HG02588 (cell line): ENCODE measurements at regions not wholly inside any gene's neighbourhood (a gene's known extent, or its start where the extent isn't known, plus 50 kb on each side); places are given as distances from the start of the nearest gene placed in this dataset.

Experiments used
- ATAC-seq: cut with Tn5 transposase; IDR thresholded peaks from one replicate; pipeline ENCODE4 v1.9.1; 2021; ENCODE audit warnings: mild to moderate bottlenecking, moderate library complexity; ENCODE audit not compliant: unreplicated experiment

DNA sequence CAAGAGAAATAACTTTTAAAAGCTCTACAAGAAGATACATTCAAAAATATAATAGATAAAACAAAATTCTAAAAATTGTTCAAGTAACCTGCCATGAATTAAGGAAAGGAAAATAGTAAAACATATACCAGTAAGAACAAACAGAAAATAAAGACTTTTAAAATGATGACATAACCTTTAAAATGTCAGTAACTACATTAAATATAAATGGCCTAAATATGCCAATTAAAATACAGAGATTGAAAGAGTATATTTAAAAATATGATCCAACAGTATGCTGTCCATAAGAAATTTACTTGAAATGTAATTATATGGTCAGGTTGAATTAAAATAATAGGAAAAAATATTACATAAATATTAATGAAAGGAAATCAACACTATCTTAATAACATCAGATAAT, 911.7 kb upstream of the POU3F3 start:
- ATAC-seq, result no peak

DNA sequence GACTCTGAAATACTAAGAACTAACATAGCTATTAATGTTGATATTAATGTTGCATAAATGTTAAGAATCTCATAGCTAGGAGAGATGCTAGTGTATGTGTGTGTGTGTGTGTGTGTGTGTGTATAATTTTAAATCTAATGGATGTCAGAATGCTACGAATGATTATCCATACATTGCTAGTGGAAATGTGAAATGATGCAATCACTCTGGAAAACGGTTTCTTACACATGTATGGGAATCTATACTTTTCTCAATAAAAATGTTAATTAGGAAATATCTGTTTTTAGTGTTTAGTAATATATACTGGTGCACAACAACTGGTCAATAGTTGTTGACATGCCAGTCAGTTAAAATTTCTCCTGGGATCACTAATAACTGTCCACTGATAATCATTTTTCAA, 908.8 kb upstream of the POU3F3 start:
- ATAC-seq, result no peak

DNA sequence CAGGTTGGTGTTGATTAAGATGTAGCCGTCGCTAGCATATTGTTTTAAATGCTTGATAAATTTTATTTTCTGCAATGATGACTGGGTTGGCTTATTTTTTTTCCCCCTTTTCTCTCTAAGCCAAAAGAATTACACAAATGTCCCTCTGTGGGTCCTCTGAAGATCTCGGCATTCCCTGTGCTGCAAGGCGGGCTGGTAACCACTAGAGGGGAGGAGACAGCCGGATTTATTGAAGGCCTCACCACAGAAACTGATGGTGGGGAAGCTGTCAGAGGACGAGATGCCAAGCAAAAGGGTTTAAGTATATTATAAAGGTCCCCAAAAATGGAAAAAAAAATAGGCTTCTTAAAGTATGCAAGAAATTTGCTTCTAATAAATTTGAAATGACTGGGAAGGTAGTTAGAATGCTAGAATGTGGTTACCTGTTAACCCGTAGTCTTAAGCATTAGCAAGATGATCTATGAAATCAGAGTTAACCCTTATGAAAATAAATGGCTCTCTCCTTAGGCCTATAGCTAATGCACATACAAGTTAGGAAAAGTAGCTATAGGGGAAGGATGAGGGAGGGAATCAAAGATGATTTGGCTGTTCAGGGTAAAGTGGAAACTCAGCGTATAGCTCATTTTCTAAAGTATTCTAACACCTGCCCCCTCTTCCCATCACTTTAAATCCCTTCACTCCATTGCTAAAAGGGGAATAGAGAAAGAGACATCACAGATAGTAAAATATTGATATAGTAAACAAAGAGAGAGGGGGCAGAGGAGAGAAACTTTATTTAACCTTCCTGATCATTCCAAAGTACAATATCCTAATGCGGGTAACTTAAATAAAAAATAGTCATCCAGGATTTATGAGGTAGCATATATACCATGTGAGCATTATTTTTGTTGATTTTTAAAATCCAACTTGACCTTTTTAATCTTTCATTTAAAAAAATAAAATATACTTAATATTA, 894.5 kb upstream of the POU3F3 start:
- no peak for ATAC-seq

DNA sequence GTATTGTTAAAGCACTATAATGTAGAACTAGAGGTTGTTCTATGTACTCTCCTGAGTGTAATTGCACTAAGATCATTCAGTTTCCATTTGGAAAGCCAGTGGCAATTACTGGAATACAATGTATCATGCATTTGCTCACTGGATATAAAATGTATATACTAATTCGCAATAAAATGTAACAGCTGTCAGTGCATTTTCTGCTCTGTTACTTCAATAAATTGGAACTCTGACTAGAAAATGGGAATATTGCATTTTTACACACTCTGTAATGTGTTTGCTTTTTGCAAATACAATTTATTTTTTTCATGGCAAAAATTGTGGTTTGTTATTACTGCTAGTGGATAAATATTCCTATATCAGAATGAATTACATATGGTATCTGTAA, 893.8 kb upstream of the POU3F3 start:
- ATAC-seq, result no peak

DNA sequence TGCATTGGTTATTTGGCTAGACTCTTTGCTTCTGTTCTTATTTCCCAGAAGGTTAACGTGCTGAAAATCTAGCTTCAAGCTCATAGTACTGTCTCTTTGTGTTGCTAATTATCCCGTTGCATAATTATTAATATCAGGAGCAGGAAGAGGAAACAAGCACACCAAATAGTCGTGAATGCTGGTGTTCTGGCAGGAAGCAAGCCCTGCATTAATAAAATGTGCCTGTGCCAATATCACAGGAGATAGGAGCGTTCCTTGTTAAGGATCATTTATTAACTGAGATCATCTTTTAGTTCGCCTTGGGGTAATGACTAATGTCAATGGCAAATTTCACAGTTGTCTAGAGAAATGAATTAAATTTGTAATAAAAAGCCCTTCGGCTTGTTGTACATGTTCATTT, 893.0 kb upstream of the POU3F3 start:
- no peak for ATAC-seq

DNA sequence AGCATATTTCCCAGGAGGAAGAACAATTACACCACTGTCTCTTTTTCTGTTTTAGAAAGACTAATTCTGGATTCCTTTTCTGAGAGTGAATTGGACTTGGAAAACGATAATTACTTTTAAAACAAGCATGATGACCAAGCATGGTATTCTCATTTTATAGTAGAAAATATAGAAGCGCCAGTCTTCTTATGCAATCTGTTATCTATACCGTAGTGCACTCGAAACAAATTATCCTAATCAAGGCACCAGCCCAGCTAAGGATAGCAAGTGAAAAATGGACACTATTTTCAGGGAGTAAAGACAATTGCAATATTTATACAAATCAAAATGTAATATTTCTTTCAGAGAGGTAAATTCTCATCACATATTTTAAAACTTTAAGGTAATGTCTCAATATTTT, 892.1 kb upstream of the POU3F3 start:
- ATAC-seq, result no peak

DNA sequence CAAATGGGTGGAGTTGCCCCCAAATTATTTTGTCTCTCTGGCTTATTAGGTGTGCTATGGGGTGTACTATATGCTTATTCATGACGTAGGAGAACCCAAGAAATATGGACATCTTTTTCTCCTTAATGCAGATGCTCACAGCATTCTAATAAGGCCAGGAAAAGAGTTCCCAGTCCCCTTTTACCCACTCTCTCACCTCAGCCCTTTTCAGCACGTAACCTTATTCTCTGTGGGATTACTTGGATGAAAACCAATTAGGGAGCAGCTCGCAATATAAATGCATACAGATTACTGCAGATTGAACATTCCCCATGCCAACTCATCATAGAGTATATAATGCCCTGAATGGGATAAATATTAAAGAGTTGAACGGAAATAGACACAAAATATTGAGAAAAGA, 891.2 kb upstream of the POU3F3 start:
- no peak for ATAC-seq

DNA sequence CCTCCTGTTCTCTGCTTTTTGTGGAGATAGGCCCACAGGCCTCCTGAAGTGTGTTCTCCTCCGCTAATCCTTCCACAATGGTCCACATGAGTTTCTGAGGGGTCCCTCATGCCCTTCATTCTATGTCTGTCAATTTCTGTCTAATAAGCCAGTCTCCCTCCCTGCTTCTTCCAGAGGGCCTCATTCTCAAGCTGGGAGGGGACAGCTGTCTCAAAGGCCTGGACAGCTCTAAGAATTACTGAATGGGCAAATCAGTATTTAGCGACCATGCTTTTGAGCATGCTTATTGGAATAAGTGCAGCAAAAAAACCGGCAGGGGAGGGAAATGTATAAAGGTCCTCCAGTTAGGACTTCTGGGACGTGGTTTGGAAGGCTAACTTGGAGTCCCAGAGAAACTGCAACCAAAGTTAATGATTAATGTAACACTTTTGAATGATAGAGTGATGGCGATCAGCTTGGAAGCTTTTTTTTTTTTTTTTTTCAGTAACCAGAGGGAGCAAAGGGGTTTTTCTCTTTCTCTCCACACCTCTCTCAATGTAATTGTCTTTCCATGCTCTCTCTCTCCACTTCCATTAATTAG, 890.7 kb upstream of the POU3F3 start:
- ATAC-seq, result no peak

DNA sequence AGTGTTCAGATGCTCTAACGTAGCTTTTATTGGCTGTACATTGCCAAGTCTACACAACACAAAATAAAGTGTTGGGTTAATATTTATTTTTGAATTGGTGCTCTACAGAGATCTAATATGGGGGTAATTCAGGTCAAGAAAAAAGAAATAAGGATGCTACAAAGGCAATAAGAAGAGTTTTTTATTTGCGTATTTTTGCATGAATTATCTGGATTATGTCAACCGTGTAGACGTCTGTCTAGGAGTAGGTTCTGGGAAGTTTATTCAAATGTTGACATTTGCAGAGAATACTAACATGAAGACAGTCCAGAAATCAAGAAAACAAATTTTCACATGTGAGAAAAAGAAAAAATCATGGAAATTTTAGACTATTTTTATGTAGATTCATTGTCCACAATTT, 876.7 kb upstream of the POU3F3 start:
- no peak for ATAC-seq

DNA sequence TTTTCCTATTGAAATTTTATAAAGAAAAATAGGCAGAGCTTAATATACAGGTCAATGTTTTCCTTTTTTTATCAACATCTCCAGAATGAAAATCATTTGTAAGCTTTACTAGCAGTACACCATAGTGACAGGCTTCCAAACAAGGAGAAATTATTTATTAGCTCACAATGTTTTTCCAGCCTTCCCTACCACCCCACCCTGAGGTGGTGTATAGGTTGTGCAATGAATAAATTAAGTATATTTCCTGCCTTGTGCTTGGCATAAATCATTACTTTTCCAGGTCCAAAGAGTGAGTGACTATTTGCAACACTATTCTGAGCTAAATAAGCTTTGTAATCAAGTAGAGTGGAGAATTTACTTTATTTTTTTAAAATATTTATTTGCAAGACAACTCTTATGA, 876.2 kb upstream of the POU3F3 start:
- ATAC-seq, result no peak

DNA sequence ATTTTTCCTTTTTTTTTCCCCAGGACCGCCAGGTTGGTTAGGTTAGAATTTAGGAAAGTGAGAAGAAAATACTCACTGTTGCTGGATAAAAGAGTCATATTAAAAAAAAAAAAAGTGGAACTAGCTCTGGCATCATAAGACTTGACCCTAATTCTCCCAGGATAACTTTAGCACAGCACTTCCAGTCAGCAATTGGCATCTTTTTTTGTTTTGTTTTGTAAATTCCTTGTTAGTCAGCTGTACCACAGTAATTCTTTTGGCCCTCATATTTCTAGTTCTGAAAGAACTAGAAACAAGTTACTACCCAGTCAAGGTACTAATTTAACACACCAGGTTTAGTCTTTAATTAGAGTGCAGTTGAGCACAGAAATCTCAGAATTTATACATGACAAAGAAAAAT, 873.5 kb upstream of the POU3F3 start:
- no peak for ATAC-seq

DNA sequence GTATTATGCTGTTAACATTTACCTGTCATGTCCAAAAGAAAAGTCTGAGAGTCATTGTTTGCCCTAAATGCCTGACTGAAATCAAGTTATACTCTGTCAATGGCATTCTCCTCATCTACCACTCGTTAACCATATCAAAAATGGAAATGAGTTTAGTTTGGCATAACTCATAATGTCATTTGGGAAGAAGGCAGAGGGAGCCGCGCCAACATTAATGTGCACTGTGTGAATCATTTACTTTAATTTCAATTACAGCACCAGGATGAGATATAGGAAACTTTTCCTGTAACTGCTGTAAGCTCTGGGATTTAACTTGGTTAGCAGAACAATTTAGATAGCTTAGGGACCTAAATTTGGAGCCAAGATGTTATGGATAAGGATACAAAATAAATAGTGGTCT, 871.2 kb upstream of the POU3F3 start:
- no peak for ATAC-seq

DNA sequence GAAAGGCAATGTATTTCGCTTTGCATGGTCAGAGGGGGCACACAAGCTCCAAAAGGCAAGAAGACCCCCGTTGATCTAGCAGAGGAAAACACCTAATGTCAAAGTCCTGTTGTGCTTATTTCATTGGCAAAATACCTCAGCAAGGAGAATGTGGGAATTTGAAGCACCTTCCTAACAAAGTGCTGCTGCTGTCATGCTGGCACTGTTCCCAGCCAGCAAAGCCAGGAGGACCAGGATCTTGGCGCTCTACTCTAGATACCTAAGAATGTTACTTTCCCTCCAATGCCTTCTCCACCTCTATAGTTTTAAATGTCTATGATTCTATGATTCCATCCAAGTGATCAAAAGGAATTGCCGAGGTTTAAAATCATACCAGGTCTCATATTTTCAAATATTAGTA, 867.9 kb upstream of the POU3F3 start:
- ATAC-seq, result no peak

DNA sequence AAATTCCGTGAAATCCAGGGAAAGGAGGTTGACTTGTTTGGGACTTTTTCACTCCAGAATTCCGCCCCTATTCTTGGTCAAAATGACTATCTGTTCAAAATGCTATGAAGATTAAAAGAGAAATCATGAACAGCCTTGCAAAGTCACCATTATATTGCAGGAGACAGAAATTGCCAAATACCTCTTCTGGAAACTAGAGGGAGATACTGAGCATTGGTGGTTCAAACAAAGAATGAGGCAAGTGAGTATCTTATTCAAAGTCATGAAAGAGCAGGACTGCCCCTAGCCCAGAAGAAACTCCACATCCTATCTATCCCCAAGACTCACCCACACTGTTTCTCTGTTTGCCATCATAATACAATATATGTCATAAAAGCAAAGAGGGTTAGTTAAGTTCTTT, 862.3 kb upstream of the POU3F3 start:
- no peak for ATAC-seq

DNA sequence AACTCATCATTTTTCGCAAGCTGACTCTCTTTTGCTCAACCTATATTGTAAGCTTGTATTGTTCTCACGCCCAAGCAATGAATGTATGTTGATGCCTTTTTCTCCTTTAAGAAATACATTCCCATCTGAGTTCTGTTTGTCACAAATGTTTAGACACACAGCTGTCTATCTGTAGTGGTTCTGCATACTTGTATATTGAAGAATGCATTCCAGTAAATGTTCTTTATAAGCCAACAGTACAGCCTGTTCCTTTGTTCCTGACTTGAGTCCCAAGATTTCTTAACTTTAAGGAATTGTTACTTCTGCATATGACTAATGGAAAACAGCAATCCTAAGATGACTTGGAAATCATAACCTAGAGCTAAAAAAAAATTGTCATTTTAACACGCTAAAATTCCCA, 849.1 kb upstream of the POU3F3 start:
- ATAC-seq, result no peak

DNA sequence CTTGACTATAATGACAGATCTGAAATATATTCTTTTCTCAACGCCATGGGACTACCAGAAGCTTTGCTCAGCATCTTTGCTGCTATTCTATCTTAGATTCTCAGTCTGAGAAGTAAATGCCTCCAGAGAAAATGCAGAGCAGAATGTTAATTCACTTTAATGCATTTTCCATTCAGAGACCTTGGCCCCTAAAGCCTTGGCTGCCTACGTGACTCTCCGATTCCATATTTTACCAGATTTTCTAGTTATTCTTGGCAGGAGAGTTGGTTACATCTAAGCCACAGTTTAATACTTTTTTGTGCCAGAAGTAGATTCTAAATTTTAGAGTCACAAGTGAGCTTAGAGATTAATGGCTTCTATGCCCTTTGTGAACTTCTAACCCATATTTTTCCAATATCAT, 837.1 kb upstream of the POU3F3 start:
- no peak for ATAC-seq

DNA sequence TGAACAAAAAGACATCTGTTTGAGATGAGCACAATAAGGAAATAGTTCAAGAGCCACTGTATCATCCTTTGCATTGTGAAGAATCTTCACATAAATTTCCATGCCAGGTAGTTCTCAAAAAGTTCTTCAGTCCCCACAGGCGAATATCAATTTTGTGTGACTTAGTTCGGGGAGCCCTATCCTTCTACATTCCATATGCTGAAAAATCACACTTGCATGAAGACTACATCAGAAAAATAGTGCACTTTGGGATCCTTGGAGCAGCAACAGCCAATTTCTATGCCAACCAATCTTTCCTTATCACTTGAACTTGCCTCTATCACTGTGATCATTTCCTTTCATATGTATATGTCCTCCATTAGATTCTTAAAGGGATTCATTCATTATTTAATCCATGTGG, 830.6 kb upstream of the POU3F3 start:
- no peak for ATAC-seq

DNA sequence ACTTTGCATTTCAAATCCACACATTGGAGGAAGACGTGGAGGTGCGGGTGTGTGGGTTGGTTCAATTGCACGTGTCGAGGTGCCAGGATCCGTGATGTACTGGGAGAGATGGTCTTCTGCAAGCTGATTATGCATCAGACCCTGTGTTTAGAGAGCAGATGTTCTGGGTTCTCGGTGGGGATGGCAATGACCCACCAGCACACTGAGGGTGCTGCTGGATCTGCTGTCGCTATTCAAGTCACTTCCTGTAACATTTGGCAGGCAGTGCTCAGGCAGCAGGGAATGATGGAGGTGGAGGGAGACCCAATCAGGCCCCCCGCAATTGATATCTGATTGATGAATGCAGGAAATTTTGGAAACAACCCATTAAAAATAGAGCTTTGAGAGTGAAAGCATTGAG, 830.1 kb upstream of the POU3F3 start:
- no peak for ATAC-seq

DNA sequence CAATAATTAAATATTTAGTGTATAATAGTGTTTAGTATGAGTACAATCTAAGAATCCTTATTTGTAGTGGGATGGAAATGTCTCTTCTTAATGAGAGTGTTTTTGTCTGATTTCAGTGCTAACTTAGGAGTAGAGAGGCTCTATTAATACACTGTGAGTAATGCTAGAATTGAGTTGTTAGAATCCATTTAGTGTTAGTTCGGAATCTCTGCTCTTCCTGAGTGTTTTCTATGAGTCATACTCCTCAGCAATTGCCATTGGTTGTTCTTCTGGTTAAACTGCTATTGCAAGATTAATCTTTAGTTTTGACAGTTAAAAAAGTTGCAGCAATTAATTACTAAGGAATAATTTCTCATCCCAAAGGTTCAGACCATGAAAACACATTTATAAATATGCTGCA, 828.6 kb upstream of the POU3F3 start:
- no peak for ATAC-seq

DNA sequence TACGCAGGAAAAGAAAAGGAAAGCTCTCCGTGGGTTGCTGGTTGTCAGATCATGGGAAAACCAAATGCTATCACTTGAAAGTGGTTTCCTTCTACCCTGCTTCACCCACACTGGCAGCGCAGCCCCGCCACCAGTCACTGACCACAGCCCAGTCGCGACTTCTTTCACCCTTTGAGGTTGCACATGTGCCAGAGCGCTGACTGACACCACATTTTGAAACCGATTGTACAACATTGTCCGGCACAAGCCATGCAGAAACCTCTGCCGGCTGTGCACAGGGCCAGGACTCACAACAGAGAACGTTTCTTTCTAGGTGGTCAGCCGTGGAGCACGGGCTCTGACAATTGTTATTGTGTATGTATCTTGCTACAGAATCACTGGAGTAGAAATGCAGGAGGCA, 827.2 kb upstream of the POU3F3 start:
- no peak for ATAC-seq

DNA sequence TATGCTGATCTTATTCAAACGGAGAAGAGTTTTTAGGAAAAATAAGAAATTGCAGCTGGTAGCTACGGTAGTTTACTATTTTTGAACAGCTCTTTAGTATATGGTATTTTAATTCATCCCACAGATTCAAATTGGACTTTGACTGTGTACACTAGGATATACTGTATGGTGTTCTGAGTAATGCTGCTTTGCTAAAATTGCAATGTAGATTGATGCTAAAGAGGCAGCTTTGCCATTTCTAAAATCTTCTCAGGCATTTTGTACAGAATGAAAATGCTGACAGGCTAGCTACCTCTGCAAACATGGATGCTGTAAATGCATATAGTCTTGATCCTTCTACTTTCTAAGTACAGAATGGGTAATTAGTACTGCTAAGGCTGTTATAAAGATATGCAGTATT, 826.6 kb upstream of the POU3F3 start:
- ATAC-seq, result no peak

DNA sequence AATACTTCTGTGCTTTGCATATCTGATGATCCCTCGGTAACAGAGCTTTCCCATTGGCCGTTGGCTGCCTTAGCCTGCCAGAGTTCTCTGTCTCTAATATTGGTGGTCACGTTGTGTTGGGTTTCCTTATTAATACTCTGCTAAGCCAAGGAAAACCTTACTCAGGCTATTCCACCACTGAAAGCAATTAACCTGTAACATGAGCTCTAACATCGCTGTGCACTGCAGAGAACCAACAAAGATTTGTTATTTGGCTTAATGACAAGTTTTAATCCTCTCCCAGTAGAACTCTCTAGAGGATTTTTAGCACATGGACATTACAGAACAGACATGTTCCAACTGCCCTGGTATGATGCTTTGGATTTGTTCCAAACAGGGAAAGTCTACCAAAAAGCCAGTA, 825.9 kb upstream of the POU3F3 start:
- ATAC-seq, result no peak

DNA sequence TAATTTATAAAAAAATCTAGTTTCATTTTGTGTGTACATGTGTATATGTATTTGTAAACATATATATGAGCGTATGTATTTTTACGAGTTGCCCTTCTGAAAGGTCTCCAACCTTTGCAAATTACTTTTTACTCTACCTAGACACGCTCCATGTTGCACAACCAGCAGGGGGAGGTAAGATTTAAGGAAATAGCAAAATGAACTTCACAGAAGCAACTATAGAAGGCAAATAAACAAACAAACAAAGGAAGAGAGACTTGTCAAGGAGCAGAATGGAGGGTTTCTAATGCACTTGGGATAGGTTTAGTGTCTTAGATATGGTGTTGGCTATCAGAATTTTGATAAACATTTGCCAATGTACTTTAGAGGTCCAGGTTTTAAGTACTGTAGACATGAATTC, 820.5 kb upstream of the POU3F3 start:
- no peak for ATAC-seq
